ENCODE measurements at regions not wholly inside any gene's neighbourhood (a gene's known extent, or its start where the extent isn't known, plus 50 kb on each side); places are given as distances from the start of the nearest gene placed in this dataset.
"Not testable (repeated sequence)": the region's sequence is repeated elsewhere in the genome, so short reads cannot be mapped to it uniquely, and the experiment has no call there.

DNA sequence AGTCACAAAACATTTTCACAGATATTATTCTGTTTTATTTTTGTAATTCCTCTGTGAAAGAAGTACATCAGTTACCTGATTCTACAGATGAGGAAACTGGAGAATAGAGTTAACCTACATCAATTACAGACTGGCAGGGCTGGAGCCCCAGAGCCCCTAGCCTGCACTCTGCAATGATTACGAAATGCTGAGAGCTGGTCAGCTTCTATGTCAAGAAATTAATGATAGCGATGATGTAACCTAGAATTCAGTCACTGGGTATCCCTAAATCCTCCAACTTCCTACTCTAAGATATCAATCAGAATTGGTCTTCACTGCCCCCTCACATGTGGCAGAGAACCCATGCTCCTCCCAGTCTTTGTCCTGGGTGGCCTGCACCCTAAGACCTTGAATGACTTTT is 273.5 kb upstream of the PLET1 start:
- no peaks in the 10 kb centered on the region for H3K27me3 ChIP-seq (ENCODE audit: control insufficient read depth, insufficient read depth, low read length)
- H3K4me3 ChIP-seq (ENCODE audit: low read depth, low read length) = no peak overlapping the region
- H3K27ac ChIP-seq (ENCODE audit: low read depth, low read length) = no peak overlapping the region
- H3K4me1 ChIP-seq (ENCODE audit: control insufficient read depth, insufficient read depth, low read length) = no peaks in the 10 kb centered on the region
- no peak overlapping the region for H3K9ac ChIP-seq (ENCODE audit: low read depth, low read length)
- H3K36me3 ChIP-seq (ENCODE audit: control insufficient read depth, insufficient read depth, low read length) = no peaks in the 10 kb centered on the region
- H3K9me3 ChIP-seq (ENCODE audit: control insufficient read depth, insufficient read depth, low read length) = no peaks in the 10 kb centered on the region

DNA sequence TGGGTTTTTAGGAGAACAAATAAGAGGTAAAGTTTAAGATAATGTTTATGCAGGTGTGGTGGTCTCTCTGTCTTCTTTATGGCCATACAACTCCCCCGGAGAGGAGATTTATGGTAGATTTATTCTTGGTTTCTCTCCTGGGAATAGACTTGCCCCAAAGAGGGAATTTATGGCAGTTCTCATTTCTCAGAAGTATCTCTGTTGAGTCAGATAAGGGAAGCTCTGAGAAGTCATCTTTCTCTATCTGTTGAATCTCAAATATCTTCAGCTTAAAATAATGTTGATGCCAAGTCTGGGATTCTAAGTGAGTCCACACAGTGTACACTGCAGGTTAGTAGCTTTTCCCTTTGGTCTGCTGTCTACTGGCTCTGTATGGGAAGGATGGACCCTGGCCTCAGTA is 276.4 kb upstream of the PLET1 start:
- H3K4me1 ChIP-seq (ENCODE audit: control insufficient read depth, insufficient read depth, low read length) = peaks cover 7% of the 10 kb centered on the region
- H3K9me3 ChIP-seq (ENCODE audit: control insufficient read depth, insufficient read depth, low read length) = peaks cover 6% of the 10 kb centered on the region; the same call in 1 of the 2 replicates
- H3K4me3 ChIP-seq (ENCODE audit: low read depth, low read length) = no peak overlapping the region
- no peaks in the 10 kb centered on the region for H3K27me3 ChIP-seq (ENCODE audit: control insufficient read depth, insufficient read depth, low read length)
- H3K27ac ChIP-seq (ENCODE audit: low read depth, low read length) = no peak overlapping the region
- no peak overlapping the region for H3K9ac ChIP-seq (ENCODE audit: low read depth, low read length)
- no peaks in the 10 kb centered on the region for H3K36me3 ChIP-seq (ENCODE audit: control insufficient read depth, insufficient read depth, low read length)

- H3K9me3 ChIP-seq (ENCODE audit: control insufficient read depth, insufficient read depth, low read length) = peaks cover 6% of the 10 kb centered on the region
- no peaks in the 10 kb centered on the region for H3K27me3 ChIP-seq (ENCODE audit: control insufficient read depth, insufficient read depth, low read length)
- H3K4me1 ChIP-seq (ENCODE audit: control insufficient read depth, insufficient read depth, low read length) = peaks cover 7% of the 10 kb centered on the region
- no peak overlapping the region for H3K27ac ChIP-seq (ENCODE audit: low read depth, low read length)
- H3K36me3 ChIP-seq (ENCODE audit: control insufficient read depth, insufficient read depth, low read length) = no peaks in the 10 kb centered on the region
- H3K9ac ChIP-seq (ENCODE audit: low read depth, low read length) = no peak overlapping the region
- H3K4me3 ChIP-seq (ENCODE audit: low read depth, low read length) = no peak overlapping the region
These were observed 277.2 kb upstream of the PLET1 start for GRCh38 chr11:112537846-112538330.

DNA sequence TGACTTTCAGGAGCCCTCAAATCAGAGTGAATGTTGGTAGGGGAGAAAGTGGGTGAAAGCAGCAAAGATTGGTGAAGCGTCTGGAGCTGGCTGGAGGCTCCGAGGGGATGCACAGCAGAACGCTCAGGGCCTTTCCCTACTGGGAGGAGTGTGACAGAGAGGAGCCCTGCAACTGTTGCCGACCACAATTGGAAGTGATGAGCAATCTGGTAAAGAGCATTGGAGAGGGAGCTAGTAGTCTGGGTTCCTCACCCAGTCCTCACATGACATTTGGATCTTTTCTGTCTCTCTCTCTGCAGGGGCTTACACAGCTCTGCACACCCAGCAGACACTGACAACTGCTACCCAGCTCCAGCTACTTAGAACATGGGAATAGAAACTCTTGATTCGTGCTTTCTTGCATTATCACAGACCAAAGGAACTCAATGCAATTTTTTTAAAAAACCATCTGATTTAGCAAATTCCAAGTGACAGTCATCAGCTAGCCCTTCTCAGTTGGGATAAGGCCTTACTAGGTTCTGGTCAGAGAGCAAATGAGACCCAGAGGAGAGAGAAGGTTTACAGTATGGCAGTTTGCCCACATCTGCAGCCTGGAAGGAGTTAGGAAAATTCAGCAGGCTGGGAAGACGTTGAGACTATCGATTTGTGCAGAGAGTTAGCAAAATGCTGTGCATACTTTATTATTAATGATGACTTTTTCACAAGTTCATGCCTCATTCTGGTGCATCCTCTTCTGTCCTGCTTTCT is 278.0 kb upstream of the PLET1 start:
- Histone ChIP-seq H3K4me3 (ENCODE audit: low read depth, low read length) (no peak overlapping the region), H3K4me1 (ENCODE audit: control insufficient read depth, insufficient read depth, low read length) (peaks cover 7% of the 10 kb centered on the region), H3K9me3 (ENCODE audit: control insufficient read depth, insufficient read depth, low read length) (peaks cover 6% of the 10 kb centered on the region), H3K9ac (ENCODE audit: low read depth, low read length) (no peak overlapping the region), H3K36me3 (ENCODE audit: control insufficient read depth, insufficient read depth, low read length) (no peaks in the 10 kb centered on the region), H3K27ac (ENCODE audit: low read depth, low read length) (no peak overlapping the region), H3K27me3 (ENCODE audit: control insufficient read depth, insufficient read depth, low read length) (no peaks in the 10 kb centered on the region)

- not testable (repeated sequence) for H3K36me3 ChIP-seq (ENCODE audit: control insufficient read depth, insufficient read depth, low read length); H3K4me1 ChIP-seq (ENCODE audit: control insufficient read depth, insufficient read depth, low read length); H3K27me3 ChIP-seq (ENCODE audit: control insufficient read depth, insufficient read depth, low read length); H3K9me3 ChIP-seq (ENCODE audit: control insufficient read depth, insufficient read depth, low read length); H3K27ac ChIP-seq (ENCODE audit: low read depth, low read length); H3K4me3 ChIP-seq (ENCODE audit: low read depth, low read length); H3K9ac ChIP-seq (ENCODE audit: low read depth, low read length)
These were observed 278.6 kb upstream of the PLET1 start for GRCh38 chr11:112539281-112539555.

GRCh38 chr11:112539741-112540140 is 279.1 kb upstream of the PLET1 start:
- Histone ChIP-seq H3K4me1 (ENCODE audit: control insufficient read depth, insufficient read depth, low read length) (peaks cover 9% of the 10 kb centered on the region), H3K27me3 (ENCODE audit: control insufficient read depth, insufficient read depth, low read length) (no peaks in the 10 kb centered on the region), H3K27ac (ENCODE audit: low read depth, low read length) (no peak overlapping the region), H3K36me3 (ENCODE audit: control insufficient read depth, insufficient read depth, low read length) (no peaks in the 10 kb centered on the region), H3K9me3 (ENCODE audit: control insufficient read depth, insufficient read depth, low read length) (peaks cover 6% of the 10 kb centered on the region), H3K4me3 (ENCODE audit: low read depth, low read length) (no peak overlapping the region), H3K9ac (ENCODE audit: low read depth, low read length) (no peak overlapping the region)

DNA sequence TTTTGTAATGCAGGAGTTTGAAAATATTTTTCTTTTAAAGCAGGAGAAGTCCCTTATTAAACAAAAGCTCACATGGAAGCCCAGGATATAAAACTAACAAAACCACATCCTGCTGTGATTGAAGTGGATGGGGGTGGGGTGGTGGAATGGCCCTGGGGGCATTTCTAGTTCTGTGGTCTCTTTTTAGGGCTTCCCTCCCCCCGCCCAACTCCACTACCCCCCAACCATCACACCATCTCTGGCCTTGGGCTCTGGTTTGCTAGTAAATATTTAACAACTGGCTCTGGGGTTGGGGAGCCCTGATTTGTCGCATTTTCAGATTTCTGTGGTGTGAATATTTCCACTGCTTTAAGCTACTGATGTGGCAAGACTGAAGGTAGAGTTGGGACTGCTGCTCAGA is 279.6 kb upstream of the PLET1 start:
- Histone ChIP-seq H3K27me3 (ENCODE audit: control insufficient read depth, insufficient read depth, low read length) (no peaks in the 10 kb centered on the region), H3K4me3 (ENCODE audit: low read depth, low read length) (no peak overlapping the region), H3K9me3 (ENCODE audit: control insufficient read depth, insufficient read depth, low read length) (peaks cover 6% of the 10 kb centered on the region), H3K4me1 (ENCODE audit: control insufficient read depth, insufficient read depth, low read length) (peaks cover 11% of the 10 kb centered on the region), H3K9ac (ENCODE audit: low read depth, low read length) (no peak overlapping the region), H3K27ac (ENCODE audit: low read depth, low read length) (no peak overlapping the region), H3K36me3 (ENCODE audit: control insufficient read depth, insufficient read depth, low read length) (no peaks in the 10 kb centered on the region)

- H3K27ac ChIP-seq (ENCODE audit: low read depth, low read length) = no peak overlapping the region
- H3K4me3 ChIP-seq (ENCODE audit: low read depth, low read length) = no peak overlapping the region
- no peak overlapping the region for H3K9ac ChIP-seq (ENCODE audit: low read depth, low read length)
- no peaks in the 10 kb centered on the region for H3K36me3 ChIP-seq (ENCODE audit: control insufficient read depth, insufficient read depth, low read length)
- H3K9me3 ChIP-seq (ENCODE audit: control insufficient read depth, insufficient read depth, low read length) = peaks cover 6% of the 10 kb centered on the region
- H3K27me3 ChIP-seq (ENCODE audit: control insufficient read depth, insufficient read depth, low read length) = no peaks in the 10 kb centered on the region
- peaks cover 11% of the 10 kb centered on the region for H3K4me1 ChIP-seq (ENCODE audit: control insufficient read depth, insufficient read depth, low read length)
These were observed 280.7 kb upstream of the PLET1 start for GRCh38 chr11:112541140-112542046.

GRCh38 chr11:112542479-112542878 is 281.8 kb upstream of the PLET1 start:
- Histone ChIP-seq H3K36me3 (ENCODE audit: control insufficient read depth, insufficient read depth, low read length) (no peaks in the 10 kb centered on the region), H3K4me1 (ENCODE audit: control insufficient read depth, insufficient read depth, low read length) (peaks cover 11% of the 10 kb centered on the region), H3K4me3 (ENCODE audit: low read depth, low read length) (no peak overlapping the region), H3K9ac (ENCODE audit: low read depth, low read length) (no peak overlapping the region), H3K27me3 (ENCODE audit: control insufficient read depth, insufficient read depth, low read length) (no peaks in the 10 kb centered on the region), H3K27ac (ENCODE audit: low read depth, low read length) (no peak overlapping the region), H3K9me3 (ENCODE audit: control insufficient read depth, insufficient read depth, low read length) (peaks cover 6% of the 10 kb centered on the region)

- Histone ChIP-seq H3K9me3 (ENCODE audit: control insufficient read depth, insufficient read depth, low read length) (peaks cover 6% of the 10 kb centered on the region), H3K4me1 (ENCODE audit: control insufficient read depth, insufficient read depth, low read length) (peaks cover 11% of the 10 kb centered on the region), H3K4me3 (ENCODE audit: low read depth, low read length) (no peak overlapping the region), H3K9ac (ENCODE audit: low read depth, low read length) (no peak overlapping the region), H3K36me3 (ENCODE audit: control insufficient read depth, insufficient read depth, low read length) (no peaks in the 10 kb centered on the region), H3K27ac (ENCODE audit: low read depth, low read length) (no peak overlapping the region), H3K27me3 (ENCODE audit: control insufficient read depth, insufficient read depth, low read length) (no peaks in the 10 kb centered on the region)
These were observed 282.7 kb upstream of the PLET1 start for GRCh38 chr11:112543390-112543789.

DNA sequence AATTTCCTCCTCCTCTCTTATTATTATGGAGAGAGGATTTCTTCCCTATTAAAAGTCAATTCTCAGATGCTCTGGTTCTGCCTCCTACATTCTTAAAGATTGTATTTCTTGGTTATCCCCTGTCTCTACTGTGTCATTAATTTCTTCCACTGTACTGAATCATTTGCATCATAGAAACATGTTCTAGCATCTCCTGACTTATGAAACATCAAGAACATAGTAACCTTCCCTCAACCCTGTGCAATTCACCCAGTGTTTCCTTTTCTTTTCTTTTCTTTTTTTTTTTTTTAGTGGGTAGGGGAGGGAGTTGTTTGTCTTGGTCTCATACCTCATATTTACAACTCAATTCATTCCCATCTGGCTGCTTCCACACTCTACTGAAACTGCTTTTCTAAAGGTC is 288.0 kb upstream of the PLET1 start:
- Histone ChIP-seq H3K9ac (ENCODE audit: low read depth, low read length) (no peak overlapping the region), H3K36me3 (ENCODE audit: control insufficient read depth, insufficient read depth, low read length) (no peaks in the 10 kb centered on the region), H3K27ac (ENCODE audit: low read depth, low read length) (no peak overlapping the region), H3K4me1 (ENCODE audit: control insufficient read depth, insufficient read depth, low read length) (peaks cover 5% of the 10 kb centered on the region; the same call in 1 of the 2 replicates), H3K9me3 (ENCODE audit: control insufficient read depth, insufficient read depth, low read length) (no peaks in the 10 kb centered on the region), H3K4me3 (ENCODE audit: low read depth, low read length) (no peak overlapping the region), H3K27me3 (ENCODE audit: control insufficient read depth, insufficient read depth, low read length) (no peaks in the 10 kb centered on the region)
